HTR-8/SVneo (cell line): ENCODE measurements at regions not wholly inside any gene's neighbourhood (a gene's known extent, or its start where the extent isn't known, plus 50 kb on each side); places are given as distances from the start of the nearest gene placed in this dataset.
"Not testable (repeated sequence)": the region's sequence is repeated elsewhere in the genome, so short reads cannot be mapped to it uniquely, and the experiment has no call there.

Experiments
- DNase-seq: peaks from one replicate; pipeline ENCODE4 v3.0.0; 2011; ENCODE audit warnings: low spot score, mixed read lengths; ENCODE audit not compliant: insufficient read length
- FAIRE-seq: peaks from 2 replicates; lab custom pipeline; 2011; peaks lifted over from hg19 to GRCh38; lab: Jason Lieb, UNC

DNA sequence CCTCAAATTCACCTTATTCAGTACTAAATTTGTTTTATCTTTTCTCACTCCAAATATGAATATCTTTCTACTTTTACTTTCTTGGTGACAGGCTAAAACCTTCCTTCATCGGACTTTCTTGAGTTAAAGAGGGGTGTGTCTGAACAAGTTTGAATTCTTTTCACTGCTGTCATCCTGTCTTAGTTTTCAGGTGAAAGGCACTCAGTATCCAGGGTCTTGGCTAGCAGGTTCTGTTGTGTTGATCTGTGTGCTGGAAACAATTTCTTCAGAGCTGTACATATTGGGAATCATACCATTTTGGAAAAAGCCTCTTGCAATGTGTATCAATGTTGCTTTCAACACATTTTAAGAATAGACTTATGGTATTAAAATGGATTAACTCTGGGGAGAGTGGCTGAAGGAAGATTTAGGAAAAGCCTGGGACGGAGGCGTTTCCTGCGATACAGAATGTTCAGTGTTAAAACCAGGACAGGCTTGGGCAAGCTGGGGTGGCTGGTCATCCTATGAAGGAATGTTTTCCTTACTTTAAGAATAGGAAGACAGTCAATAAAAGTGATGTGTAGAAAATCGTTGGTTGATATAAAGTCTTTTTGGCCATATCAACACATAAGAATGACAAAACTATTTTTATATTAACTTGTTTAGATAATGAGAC, 350.7 kb upstream of the SPRED2 start:
- FAIRE-seq: no peak
- DNase-seq: no peak

DNA sequence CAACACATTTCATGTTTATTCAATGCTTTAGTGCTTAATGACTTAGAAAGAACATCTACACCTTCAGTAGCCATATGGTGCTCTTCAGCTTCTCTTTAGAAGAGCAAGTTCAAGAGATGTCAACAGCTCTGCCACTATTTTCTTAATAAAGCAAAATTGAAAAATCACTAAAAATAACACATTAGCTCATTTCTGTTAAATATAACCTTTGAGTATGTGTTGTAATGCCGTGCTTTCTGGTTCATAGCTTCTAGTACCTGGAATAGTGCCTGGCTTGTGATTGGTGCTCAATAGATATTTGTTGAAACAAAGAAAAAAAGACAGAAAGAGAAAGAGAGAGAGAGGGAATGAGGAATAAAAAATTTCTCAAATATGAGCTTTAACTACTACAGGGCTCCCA, 349.8 kb upstream of the SPRED2 start:
- no peak for FAIRE-seq
- no peak for DNase-seq

DNA sequence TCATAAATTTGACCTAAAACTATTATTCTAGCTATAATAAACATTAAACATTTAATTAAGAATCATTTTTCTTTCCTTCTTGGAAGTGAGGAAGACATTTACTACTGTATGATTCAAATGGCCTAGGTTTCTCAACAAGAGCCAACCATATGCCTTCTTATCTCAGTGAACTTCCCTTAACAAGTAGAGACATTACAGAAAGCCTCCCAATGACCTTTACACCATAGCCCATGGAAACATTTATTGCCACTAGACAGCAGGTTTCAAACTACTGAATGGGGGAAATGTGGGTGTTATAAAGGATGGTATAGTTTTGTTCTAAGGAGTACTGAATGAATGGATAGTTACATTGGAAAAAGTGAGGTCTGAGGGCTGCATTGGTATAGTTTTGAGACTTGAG, 349.4 kb upstream of the SPRED2 start:
- DNase-seq (no peak), FAIRE-seq (no peak)

DNA sequence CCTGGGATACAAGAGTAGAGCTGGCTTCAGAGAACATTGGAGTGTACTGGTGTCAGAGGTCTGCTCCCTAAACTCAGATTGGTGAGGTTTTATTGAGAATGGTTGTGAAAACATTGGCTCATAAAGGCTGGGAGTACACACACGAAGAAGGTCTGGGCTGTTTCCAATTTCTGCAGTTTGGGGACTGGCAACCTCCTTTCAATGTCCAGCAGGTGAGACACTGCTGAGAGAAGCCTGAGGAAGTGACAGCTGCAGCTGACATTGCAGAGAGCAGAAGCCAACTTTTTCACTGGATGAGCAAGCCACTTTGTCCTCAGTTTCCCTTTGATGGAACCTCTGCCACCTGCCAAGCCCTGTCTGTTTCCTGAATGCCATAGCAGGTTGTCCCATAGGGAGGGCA, 346.6 kb upstream of the SPRED2 start:
- FAIRE-seq (no peak), DNase-seq (no peak)

DNA sequence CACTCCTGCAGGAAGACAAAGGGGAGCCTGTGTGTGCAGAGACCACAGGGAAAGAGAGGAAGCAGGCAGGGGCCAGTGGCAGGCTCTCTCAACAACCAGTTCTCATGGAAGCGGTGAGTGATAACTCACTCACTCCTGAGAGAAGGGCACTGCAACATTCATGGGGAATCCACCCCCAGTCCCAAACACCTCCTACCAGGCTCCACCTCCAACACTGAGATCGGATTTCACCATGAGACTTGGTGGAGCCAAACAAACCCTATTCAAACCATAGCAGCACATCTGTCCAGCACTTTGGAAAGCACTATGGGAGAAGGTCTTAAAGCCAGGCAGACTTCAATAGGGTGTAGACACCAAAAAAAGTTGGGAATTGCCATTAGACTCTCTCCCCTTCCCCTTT, 345.7 kb upstream of the SPRED2 start:
- FAIRE-seq (no peak), DNase-seq (no peak)

DNA sequence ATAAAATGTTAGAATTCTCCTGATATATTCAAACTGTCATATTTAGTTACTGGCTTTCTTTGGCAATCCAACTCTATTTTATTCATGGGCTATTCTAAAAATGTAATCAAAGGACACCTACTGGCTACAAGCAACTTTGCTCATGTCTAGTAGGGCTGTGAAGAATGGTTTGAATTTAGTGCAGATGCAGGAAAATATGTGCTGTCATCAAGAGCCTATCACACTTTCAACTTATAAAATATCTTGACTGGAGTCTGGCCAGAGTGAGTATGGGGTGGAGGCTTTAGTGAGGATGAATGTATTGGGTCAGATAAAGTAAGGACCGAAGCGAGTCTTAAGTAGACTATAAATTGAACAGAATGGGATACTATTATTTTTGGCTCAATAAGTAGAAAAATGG, 343.4 kb upstream of the SPRED2 start:
- FAIRE-seq (no peak), DNase-seq (no peak)

DNA sequence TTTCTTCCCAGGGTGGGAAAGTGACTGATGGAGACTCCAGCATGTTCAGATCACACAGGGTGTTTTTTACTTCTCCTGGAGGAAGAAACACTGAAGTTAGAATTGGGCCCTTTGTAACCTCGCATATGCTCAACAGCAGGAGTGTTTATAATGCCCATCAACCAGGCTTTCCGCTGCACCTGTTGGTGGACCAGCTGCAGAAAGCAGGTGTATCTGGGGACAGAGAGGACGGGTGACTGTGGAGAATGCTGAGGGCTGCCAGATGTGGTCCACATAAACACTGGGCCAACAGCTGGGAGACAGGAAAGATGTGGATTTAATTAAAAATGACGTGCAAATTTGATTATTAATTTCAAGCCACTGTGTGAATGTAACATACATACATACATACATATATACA, 335.5 kb upstream of the SPRED2 start:
- no peak for DNase-seq
- no peak for FAIRE-seq

DNA sequence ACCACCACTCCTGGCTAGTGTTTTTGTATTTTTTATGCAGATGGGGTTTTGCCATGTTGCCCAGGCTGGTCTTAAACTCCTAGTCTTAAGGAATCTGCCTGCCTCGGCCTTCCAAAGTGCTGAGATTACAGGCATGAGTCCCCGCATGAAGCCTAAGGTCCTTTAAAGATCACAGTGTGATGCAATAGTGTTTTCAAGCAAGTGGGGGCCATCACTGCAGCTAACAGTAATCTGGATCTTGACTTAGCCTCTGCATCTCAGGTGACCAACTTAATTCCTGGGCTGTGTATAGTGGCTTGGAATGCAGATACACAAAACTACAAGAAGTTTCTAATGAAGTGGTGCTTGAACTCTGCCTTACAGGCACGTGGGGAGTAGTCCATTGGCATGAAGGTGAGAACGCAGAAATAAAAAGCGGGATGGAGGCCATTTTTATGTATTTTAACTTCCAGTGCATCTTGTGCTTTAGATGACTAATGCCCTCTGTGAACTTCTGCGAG, 334.4 kb upstream of the SPRED2 start:
- no peak for FAIRE-seq
- DNase-seq: no peak

DNA sequence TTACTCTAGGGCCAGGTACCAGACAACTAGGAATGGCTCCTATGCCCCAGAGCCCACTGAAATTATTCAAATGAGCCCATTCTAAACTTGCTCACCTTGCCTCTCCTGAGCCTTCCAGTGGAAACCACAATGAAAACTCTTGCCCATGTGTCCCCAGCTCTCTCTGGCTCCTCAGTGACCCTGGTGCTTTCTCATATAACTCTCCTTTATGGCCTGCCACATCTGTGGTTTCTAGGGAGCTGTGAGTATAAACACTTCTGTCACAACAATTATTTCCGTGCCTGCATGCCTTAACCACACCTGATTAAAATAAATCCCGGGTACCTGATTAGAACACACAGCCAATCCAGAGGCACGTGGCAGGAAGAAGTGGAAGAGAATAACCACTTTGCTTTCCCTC, 333.0 kb upstream of the SPRED2 start:
- FAIRE-seq (no peak), DNase-seq (no peak)

DNA sequence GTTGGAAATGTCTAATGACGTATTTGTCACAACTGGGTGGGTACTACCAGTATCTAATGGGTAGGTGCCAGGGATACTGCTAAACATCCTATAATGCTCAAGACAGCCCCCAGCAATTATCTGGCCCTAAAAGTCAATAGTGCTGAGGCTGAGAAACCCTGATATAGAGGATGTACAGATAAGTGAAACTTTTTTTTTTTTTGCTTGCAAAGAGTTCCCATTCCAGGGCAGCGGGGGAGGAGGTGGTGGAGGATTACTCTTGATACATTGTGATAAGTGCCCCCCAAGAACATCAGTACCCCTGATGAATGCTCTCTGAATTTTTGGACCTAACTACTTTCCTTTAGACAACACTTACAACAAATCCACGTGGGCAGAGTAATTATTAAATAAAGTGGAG, 329.7 kb upstream of the SPRED2 start:
- no peak for FAIRE-seq
- DNase-seq: no peak

DNA sequence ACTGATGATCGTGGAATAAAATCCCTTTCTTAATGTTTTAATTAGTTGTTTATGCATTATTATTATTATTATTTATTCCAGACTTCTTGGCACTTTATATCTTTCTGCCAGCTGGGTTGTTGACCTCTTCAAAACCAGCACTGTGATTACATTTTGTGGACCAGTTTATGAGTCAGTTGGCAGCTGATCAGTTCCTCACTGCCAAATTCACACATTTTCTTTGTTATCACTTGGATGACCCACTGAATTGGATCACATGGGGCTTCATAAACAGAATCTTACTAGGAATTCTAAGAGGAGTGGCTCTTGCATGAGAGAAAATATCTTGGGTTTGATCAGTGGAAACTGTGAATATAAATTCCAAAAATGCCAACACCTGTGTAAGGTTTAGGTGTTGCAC, 321.8 kb upstream of the SPRED2 start:
- no peak for FAIRE-seq
- no peak for DNase-seq

DNA sequence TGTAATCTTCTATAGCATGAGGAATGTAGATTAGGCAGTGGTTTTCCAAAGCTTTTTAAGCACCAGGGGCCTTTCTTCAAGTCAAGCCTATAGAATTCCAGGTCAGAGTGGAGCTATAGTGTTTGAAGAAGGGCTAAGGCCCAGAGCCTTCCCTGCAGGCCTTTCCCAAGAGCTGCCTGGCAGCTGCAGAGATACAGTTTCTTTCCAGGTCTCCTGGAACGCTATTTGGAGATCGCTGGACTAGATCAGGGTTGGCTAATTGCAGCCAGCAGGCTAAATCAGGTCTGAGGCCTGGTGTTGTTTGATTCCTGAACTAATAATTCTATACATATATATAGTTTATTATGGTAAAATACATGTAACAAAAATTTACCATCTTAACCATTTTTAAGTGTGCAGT, 319.0 kb upstream of the SPRED2 start:
- FAIRE-seq: no peak
- no peak for DNase-seq

DNA sequence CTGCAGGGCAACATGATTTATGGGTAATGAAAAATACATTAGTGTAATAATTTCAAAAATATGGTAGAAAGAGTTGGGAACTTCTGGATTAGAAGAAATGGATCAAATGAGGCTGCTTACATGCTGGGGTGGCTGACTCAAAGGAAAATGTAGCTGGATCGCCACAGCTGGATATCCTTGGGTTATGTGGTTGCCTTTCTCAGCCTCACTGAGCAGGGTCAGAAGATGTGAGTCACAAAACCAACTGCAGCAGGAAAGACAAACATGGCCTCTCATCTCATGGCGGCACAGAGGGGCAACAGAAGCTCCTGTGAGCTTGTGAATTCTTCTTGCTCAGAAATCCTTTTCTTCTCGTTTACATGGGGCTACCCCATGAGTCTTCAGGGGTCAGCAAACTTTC, 317.1 kb upstream of the SPRED2 start:
- FAIRE-seq (no peak), DNase-seq (no peak)

DNA sequence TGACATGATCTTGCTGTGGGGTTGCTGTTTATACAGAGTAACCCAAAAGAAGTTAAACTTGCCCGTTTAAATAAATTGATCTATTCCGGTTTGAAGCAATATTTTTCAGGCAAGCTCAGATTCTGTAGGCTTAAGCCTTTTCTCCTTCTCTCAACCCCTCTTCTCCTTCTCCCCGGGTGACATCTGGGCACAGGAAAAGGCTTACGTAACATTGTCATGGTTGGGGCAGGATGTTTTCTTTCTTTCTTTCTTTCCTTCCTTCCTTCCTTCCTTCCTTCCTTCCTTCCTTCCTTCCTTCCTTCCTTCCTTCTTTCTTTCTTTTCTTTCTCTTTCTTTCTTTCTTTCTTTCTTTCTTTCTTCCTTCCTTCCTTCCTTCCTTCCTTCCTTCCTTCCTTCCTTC, 315.5 kb upstream of the SPRED2 start:
- not testable (repeated sequence) for FAIRE-seq, DNase-seq

DNA sequence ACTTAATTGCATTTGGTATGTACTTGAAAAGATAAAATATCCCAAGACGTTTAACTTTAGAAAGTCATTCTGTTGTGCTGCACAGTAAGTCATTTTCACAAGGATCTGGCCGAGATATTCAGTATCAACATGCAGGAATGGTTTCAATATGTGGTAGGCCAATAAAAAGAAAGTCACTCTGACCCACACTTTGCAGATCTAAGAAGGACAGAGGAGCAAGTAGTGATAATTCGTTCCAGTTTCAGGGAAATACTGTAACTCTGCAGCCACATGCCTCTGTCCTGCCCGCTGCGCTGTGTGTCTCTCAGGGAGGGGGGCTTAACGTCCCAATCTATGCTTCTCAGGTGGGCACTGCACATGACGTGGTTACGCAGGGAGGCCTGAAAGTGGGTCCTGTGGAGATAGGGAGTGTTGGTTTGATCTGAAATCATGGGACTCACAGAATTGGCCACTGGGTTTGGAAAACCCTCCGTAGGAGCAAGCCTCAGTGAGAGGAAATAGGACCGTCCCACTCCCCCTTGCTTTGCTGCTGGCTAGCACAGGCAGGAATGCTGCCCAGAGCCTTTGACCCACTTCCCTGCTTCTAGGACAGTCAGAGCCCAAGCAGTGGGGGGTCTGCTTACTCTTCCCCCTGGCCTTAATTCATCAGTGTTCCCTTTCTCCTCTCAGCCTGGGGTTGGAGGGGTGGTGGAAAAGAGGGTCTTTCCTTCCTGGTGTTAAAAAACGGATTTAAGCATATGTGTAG, 314.7 kb upstream of the SPRED2 start:
- DNase-seq: no peak
- no peak for FAIRE-seq

DNA sequence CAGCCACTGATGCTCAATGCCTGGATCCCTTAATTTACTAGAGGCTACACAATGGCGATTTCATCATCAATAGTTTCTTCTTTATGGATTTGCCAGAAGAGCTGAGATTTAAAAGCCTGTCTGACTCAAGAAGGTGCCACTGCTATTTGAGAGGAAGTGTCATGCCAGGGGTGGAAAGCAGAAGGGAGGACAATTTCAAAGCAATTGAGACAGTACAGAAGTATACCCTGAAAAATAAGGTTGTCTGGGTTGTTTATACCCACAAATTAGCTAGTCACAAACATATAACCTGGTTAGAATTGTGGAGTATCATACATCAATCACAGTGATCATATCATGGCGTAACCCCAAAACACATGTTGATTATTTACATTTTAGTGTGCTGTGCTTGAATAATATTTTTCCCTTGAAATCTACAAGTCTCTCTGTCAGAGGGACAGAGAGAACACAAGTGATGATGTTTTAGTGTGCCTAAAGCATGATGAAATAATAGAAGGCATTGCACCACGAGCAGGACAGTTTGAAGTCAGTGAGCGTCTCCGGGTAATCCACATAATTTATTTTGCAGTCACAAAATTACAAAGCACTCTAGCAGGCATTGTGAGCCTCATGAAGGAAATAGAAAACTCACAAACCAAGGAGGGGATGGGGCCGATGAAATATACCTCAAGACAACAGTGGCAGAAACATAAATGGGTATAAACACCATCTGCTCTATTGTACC, 312.2 kb upstream of the SPRED2 start:
- FAIRE-seq (no peak), DNase-seq (no peak)

DNA sequence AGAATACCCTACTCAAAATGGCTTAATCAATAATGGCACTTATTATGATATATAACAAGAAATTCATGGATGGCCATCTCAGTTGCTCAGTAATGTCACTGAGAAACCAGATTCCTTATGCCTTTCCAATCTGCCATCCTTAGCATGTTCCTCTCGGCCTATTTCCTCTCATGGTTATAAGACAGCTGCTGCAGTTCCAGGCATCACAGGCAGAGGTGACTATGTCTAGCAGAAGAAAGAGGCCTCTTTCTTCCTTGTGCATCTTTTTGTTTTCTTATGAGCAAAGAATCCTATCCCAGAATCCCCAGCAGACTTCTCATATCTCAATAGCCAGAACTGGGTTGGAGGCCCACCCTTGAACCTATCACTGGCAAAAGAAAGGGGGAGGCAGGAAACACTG, 310.6 kb upstream of the SPRED2 start:
- FAIRE-seq: no peak
- no peak for DNase-seq

DNA sequence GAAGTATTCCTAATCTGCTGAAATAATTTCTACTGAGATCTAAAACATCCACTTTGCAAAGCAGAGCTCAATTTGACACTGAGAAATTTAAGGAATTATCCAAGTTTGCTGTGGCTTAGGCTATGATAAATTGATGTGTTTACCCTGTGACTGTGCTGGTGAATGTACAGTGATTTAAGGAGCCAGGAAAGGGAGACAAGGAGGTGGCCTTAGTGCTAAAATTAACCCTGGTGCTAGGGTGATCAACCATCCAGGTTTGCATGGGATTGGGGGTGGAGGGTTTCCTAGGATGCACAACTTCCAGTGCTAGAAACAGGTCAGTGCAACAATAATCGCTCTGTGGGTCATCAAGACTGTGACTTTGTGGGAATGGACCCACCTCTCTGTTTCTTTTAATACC, 307.5 kb upstream of the SPRED2 start:
- no peak for FAIRE-seq

DNA sequence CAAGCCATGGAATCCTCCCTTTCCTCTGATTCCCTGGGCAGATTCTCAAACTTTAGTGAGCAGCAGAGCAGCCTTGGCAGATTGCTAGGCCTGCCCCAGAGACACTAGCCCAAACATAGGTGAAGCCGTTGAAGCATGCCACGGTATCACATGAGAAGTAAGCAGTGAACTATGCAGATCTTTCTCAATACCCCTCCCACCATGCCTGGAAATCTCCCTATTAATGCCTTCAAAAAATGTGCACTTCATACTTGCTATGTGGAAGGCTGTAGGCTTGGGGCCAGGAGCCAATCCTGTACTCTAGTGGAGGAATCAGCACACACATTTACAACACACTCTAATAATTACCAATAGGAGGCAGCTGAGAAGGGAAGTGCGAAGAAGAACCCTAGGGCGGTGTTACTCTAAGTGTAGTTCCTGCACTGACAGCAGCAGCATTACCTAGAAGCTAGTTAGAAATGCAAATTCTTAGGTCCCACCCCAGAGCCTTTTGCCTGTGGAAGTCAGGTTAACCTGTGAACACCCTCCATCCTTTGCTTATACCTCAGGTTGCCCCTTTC, 305.1 kb upstream of the SPRED2 start:
- FAIRE-seq: no peak
- DNase-seq: no peak

More for the DNA sequence above, 307.5 kb upstream of the SPRED2 start:
- DNase-seq: no peak

DNA sequence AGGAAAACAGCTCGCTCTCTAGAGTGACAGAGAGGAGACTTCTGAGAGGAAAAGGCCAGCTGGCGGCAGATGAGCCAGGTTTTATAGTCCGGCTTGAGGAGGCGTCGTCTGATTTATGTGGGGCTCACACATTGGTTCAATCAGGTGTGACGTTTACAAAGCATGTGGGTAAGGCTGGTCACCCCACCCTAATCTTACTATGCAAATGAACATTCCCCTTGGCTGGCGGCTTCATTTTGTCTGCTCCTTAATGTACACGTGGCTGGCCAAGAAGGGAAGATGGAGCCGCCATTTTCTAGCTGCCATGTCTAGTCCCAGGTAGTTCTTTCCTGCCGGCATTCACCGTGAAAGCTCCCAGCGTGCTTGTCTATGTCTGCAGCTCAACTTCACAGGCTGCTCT, 299.1 kb upstream of the SPRED2 start:
- no peak for FAIRE-seq
- no peak for DNase-seq

DNA sequence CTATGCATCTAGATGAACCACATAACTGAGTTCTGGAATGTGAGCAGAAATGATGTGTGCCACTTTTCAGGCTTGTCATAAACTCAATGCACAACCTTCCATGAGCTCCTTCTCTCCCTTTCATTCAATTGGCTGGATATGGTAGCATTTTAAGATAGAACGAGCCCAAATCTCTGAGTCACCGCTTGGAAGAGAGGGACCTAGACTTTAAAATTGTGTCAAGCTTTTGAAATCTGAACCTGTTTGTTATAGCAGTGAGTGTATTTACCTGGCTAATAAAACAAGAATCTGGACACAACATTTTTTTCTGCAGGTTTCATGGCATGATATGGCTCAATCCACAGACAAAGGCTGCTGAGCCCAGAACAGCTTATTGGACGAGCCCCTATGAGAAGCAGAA, 297.8 kb upstream of the SPRED2 start:
- FAIRE-seq (no peak), DNase-seq (no peak)
